HG03066 (cell line): ENCODE measurements at regions not wholly inside any gene's neighbourhood (a gene's known extent, or its start where the extent isn't known, plus 50 kb on each side); places are given as distances from the start of the nearest gene placed in this dataset.
"Not testable (repeated sequence)": the region's sequence is repeated elsewhere in the genome, so short reads cannot be mapped to it uniquely, and the experiment has no call there.

Experiments
- ATAC-seq: cut with Tn5 transposase; IDR thresholded peaks from one replicate; pipeline ENCODE4 v1.9.1; 2021; ENCODE audit warnings: low read depth; ENCODE audit not compliant: unreplicated experiment

GRCh38 chr4:169898095-169898494 lies 128.1 kb downstream of the MFAP3L start:
- ATAC-seq = no peak

DNA sequence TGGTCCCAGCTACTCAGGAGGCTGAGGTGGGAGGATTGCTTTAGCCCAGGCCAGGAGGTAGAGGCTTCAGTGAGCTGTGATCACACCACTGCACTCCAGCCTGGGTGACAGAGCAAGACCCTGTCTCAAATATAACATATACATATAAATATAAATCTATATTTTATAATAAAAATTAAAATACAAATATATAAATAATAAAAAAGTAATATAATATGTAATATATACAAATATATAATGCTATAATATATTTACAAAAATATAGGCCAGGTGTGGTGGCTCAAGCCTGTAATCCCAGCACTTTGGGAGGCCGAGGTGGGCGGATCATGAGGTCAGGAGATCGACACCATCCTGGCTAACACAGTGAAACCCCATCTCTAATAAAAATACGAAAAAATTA lies 131.4 kb downstream of the MFAP3L start:
- ATAC-seq = not testable (repeated sequence)

- no peak for ATAC-seq
These were observed 128.1 kb upstream of the HPF1 start for GRCh38 chr4:169885893-169886292.

GRCh38 chr4:169881769-169882168 lies 124.0 kb upstream of the HPF1 start:
- no peak for ATAC-seq

GRCh38 chr4:169870507-169870906 lies 112.8 kb upstream of the HPF1 start:
- no peak for ATAC-seq

DNA sequence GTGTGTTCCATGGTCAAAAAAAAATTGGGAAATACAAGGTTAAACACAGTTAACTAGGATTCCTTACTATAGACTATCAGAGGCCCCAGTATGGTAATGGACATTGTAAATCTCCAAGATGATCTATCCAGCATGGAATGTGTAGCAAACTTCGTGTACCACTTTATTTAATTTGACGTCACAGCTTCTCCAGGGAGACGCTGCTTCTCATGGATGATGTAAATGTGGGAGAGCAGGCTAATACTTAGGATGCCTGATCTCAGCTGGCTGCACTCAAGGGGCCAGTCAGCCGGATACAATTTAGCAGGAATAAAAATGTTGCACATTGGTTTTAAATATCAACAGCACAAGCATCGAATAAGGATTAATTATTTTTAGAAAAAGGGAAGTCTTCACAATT lies 111.7 kb upstream of the HPF1 start:
- ATAC-seq = no peak

DNA sequence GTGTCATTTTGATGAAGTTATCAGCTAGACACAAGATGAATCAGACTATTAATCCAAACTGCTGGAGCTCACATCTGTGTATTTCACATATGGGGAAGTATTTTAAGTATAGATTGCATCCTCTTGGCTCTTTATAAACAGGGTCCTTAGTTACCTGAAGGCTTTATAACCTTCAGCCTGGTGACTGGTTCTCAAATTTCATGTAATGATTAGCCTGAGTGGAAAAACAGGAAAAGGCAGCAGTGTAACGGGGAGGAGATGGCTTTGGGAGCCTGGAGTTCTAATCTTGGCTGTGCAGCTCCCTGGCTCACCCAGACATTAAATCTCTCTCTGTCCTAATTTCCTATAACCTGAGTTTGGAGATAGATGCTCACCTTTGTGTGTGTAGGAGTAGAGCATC lies 103.8 kb upstream of the HPF1 start:
- ATAC-seq = no peak

GRCh38 chr4:169859366-169860216 lies 101.8 kb upstream of the HPF1 start:
- no peak for ATAC-seq

GRCh38 chr4:169854090-169854489 lies 96.3 kb upstream of the HPF1 start:
- no peak for ATAC-seq

GRCh38 chr4:169852481-169852880 lies 94.7 kb upstream of the HPF1 start:
- ATAC-seq = no peak

DNA sequence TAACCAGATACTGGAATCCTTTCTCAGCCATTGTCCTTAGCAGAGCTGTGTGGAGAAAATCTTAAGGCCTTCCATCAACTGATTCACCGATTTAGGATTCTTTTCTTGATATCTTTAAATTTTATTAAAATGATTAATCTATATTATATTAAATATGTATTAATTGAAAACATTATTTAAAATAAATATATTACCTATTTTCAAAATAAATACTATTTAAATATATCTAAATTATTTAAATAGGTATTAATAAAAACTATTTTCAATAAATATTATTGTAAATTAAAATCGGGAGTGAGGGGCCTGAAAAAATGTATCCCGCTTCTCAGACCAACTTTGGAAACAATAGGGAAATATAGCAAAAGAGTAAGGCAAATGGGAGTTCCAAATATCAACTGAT lies 94.0 kb upstream of the HPF1 start:
- no peak for ATAC-seq

GRCh38 chr4:169849456-169849855 lies 91.7 kb upstream of the HPF1 start:
- ATAC-seq = no peak

DNA sequence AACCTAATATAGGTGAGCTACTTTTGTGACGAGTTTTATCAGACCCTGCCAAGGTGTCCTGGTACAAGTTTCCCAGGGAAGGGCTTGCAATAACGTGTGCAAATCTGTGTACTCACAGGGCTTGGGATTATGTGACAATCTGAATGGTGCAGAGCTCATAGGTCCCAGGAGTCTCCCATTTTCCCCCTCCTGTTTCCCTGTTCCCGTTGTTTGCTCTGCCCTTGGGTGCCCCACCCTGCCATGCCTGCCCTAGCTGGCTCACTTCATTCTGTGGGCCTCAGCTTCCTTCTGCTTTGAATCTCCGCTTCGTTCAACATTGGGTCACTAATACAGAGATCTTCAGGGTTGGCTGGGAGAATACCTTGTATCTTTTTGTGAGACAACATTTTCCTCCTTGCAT lies 90.3 kb upstream of the HPF1 start:
- no peak for ATAC-seq

- ATAC-seq = no peak
These were observed 89.4 kb upstream of the HPF1 start for GRCh38 chr4:169847171-169847570.

DNA sequence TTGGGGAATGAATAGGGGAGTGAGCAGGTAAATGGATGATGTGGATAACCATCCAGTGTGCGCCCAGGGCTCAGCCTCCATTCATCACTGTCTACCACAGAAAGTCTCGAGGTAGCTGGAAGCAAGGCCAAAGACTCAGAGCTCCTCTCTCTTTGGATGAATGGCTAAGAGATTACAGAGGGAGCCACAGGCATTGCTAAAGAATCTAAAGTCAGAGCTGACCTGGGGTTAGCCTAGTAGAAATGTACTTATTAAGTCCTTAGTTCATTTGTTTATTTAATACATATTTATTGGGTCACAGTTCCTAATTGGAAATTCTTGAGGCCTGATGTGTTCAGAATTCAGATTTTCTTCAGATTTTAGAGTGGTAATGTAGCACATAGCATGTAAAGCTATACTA lies 88.7 kb upstream of the HPF1 start:
- no peak for ATAC-seq

- no peak for ATAC-seq
These were observed 84.0 kb upstream of the HPF1 start for GRCh38 chr4:169841776-169842175.

DNA sequence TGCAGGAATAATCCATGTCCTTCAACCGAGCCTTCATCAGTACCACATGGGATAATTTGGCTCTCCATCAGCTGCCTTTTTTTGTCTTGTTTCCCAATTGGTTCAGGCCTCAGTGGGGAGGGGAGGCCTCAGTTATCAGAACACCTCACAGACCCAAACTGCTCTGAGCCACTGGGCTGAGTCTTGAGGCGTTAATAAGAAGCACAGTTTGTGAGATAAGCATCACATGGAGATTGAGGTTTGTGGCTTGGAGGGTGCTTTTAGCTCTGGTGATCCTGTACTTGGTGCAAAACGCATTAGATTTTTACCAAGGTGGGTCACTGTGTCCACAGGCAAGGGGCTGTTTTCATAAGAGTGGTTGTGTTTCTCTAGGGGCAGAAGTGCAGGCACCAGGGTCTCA lies 82.8 kb upstream of the HPF1 start:
- ATAC-seq = no peak

GRCh38 chr4:169828329-169828728 lies 70.6 kb upstream of the HPF1 start:
- ATAC-seq = not testable (repeated sequence)

DNA sequence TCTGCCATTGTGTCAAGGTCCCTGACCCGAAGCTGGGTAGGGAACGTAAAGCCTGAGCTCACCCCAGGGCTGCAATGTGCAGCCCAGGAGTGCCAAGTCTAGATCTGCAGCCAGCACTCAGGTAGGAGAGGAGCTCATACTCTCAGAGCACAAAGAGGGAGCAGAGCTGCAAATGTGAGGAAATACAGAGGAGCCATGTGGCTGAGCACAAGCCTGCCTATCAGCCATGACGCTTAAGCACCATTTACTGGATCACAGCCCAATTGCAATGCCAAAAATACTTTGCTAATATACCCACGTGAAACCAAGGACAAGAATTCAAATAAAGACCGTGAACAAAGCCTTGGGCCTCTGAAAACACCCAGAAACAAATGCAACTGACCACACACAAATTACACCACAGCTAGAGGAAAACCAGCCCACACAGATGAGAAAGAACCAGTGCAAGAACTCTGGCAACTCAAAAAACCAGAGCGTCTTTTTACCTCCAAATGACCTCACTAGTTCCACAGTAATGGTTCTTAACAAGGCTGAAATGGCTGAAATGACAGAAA lies 69.0 kb upstream of the HPF1 start:
- no peak for ATAC-seq

GRCh38 chr4:169823685-169824084 lies 65.9 kb upstream of the HPF1 start:
- no peak for ATAC-seq

GRCh38 chr4:169821402-169821801 lies 63.7 kb upstream of the HPF1 start:
- no peak for ATAC-seq

DNA sequence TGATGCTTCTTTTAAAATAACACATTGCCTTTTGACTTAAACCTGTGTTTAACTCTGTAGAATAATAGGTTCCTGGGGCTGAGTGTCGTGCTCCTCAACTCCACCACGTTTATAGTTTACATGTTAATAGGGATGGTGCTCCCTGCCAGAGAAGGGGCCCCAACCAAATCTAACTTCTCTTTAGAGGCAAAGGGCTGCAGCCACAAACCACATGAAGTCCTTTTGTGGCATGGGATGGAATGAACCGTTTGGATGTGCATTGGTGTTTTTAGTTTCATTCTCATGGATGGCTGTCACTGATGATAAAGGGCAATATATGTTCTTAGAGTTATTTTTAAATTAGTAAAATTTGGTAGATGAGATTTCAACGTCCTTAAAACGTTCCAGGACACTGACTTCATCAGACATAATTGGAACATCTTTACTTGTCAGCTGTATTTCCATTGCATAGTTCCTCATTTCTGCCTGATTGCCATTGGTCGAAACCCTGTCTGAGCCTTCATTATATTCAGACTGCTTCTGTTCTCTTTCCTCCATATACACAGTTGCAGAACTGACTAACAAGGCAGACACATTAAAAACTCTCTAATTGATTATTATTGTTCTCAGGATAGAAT lies 60.4 kb upstream of the HPF1 start:
- ATAC-seq = no peak
